Left ventricle myocardium inferior (tissue), 1 donor: ENCODE measurements at regions not wholly inside any gene's neighbourhood (a gene's known extent, or its start where the extent isn't known, plus 50 kb on each side); places are given as distances from the start of the nearest gene placed in this dataset.

Source experiments
- DNase-seq: peaks from one replicate; pipeline ENCODE4 v3.0.0-alpha.2; 2020
- H3K27ac ChIP-seq: fragments of 200-600 bp; replicated peaks from 2 replicates; pipeline ENCODE4 v1.8.0; 2021
- H3K27me3 ChIP-seq: fragments of 200-600 bp; 2 replicates; pipeline ENCODE4 v1.8.0; 2021; ENCODE audit warnings: low read depth
- H3K36me3 ChIP-seq: fragments of 200-600 bp; 2 replicates; pipeline ENCODE4 v1.8.0; 2021
- H3K4me1 ChIP-seq: fragments of 200-600 bp; 2 replicates; pipeline ENCODE4 v1.8.0; 2021
- H3K4me3 ChIP-seq: fragments of 200-600 bp; 2 replicates; pipeline ENCODE4 v1.8.0; 2021; ENCODE audit warnings: mild to moderate bottlenecking, moderate library complexity
- H3K9me3 ChIP-seq: fragments of 200-600 bp; replicated peaks from 2 replicates; pipeline ENCODE4 v1.8.0; 2021
- CTCF ChIP-seq: fragments of 200-600 bp; IDR thresholded peaks from 2 replicates; pipeline ENCODE4 v1.8.0; 2021; ENCODE audit warnings: antibody characterized with exemption, mild to moderate bottlenecking, borderline replicate concordance
- intact Hi-C: fragments of 100-400 bp; cut with micrococcal nuclease; formaldehyde crosslinking; loops from one replicate; pipeline ENCODE4 v1.11.0; 2022
- donor health status: DM: no; HTN: yes; CAD: no; lungs with severe emphysema.

- Histone ChIP-seq H3K27ac (no peak overlapping the region), H3K4me3 (no peak overlapping the region), H3K4me1 (no peaks in the 10 kb centered on the region), H3K36me3 (no peaks in the 10 kb centered on the region), H3K9me3 (no peaks in the 10 kb centered on the region), H3K27me3 (peaks cover 99% of the 10 kb centered on the region)
- TF ChIP-seq CTCF: no peak
- intact Hi-C loops: no loop called here
- no peak for DNase-seq
Observed at GRCh38 chr9:93815677-93816076, 139.5 kb downstream of the BARX1 start.

GRCh38 chr9:93815135-93815534 lies 140.0 kb downstream of the BARX1 start:
- Histone ChIP-seq H3K36me3 (no peaks in the 10 kb centered on the region), H3K27me3 (peaks cover 99% of the 10 kb centered on the region), H3K27ac (no peak overlapping the region), H3K4me1 (no peaks in the 10 kb centered on the region), H3K4me3 (no peak overlapping the region), H3K9me3 (no peaks in the 10 kb centered on the region)
- intact Hi-C loops: no loop called here
- DNase-seq: no peak
- TF ChIP-seq CTCF: no peak

GRCh38 chr9:93814077-93814956 lies 140.8 kb downstream of the BARX1 start:
- Histone ChIP-seq H3K27ac (no peak overlapping the region), H3K27me3 (peaks cover 99% of the 10 kb centered on the region), H3K4me1 (no peaks in the 10 kb centered on the region), H3K36me3 (no peaks in the 10 kb centered on the region), H3K9me3 (no peaks in the 10 kb centered on the region), H3K4me3 (no peak overlapping the region)
- no peak for DNase-seq
- intact Hi-C loops: no loop called here
- TF ChIP-seq CTCF: no peak

- intact Hi-C loops: no loop called here
- no peaks in the 10 kb centered on the region for H3K36me3 ChIP-seq
- TF ChIP-seq CTCF: no peak
- H3K27ac ChIP-seq: no peak overlapping the region
- H3K4me3 ChIP-seq: no peak overlapping the region
- H3K27me3 ChIP-seq: peaks cover 96% of the 10 kb centered on the region
- no peaks in the 10 kb centered on the region for H3K9me3 ChIP-seq
- H3K4me1 ChIP-seq: no peaks in the 10 kb centered on the region
- DNase-seq: no peak
Observed at GRCh38 chr9:93813221-93814076, 141.7 kb downstream of the BARX1 start.

- H3K4me1 ChIP-seq: no peaks in the 10 kb centered on the region
- DNase-seq: no peak
- no peak overlapping the region for H3K4me3 ChIP-seq
- H3K36me3 ChIP-seq: no peaks in the 10 kb centered on the region
- peaks cover 85% of the 10 kb centered on the region for H3K27me3 ChIP-seq
- H3K27ac ChIP-seq: no peak overlapping the region
- H3K9me3 ChIP-seq: no peaks in the 10 kb centered on the region
- TF ChIP-seq CTCF: no peak
- intact Hi-C loops: no loop called here
Observed at GRCh38 chr9:93812410-93812668, 142.8 kb downstream of the BARX1 start.
